Suprapubic skin (tissue), 4 donors: ENCODE measurements at regions not wholly inside any gene's neighbourhood (a gene's known extent, or its start where the extent isn't known, plus 50 kb on each side); places are given as distances from the start of the nearest gene placed in this dataset.
"Not testable (repeated sequence)": the region's sequence is repeated elsewhere in the genome, so short reads cannot be mapped to it uniquely, and the experiment has no call there.

ENCODE experiments used
- DNase-seq, 2 donors: peaks; one replicate each; pipeline ENCODE4 v3.0.0-alpha.2; 2019; ENCODE audit warnings: low spot score in 2 of 2
- H3K27ac ChIP-seq: fragments of 200-600 bp; sonication (generic); one replicate; pipeline ENCODE4 v1.5.1; 2019
- H3K27me3 ChIP-seq: fragments of 200-600 bp; sonication (generic); one replicate; pipeline ENCODE4 v1.5.1; 2019
- H3K36me3 ChIP-seq: fragments of 200-600 bp; sonication (generic); one replicate; pipeline ENCODE4 v1.5.1; 2019
- H3K4me1 ChIP-seq: fragments of 200-600 bp; sonication (generic); one replicate; pipeline ENCODE4 v1.5.1; 2019
- H3K4me3 ChIP-seq: fragments of 200-600 bp; sonication (generic); one replicate; pipeline ENCODE4 v1.5.1; 2019; ENCODE audit warnings: mild to moderate bottlenecking
- H3K9me3 ChIP-seq: fragments of 200-600 bp; sonication (generic); one replicate; pipeline ENCODE4 v1.5.1; 2019
- CTCF ChIP-seq, 2 donors: fragments of 200-600 bp in 1 of 2; fragments of 450-650 bp in 1 of 2; sonication (generic) in 1 of 2; IDR thresholded peaks; one replicate each; pipeline ENCODE4 v1.5.1; 2016 to 2019; ENCODE audit warnings: antibody characterized with exemption in 2 of 2, mild to moderate bottlenecking in 1 of 2, moderate library complexity in 1 of 2
- EP300 ChIP-seq: sonication (generic); formaldehyde crosslinking; IDR thresholded peaks from one replicate; pipeline ENCODE4 v1.6.1; 2017; ENCODE audit warnings: antibody characterized with exemption
- POLR2A ChIP-seq, 2 donors: fragments of 450-650 bp; IDR thresholded peaks; one replicate each; pipeline ENCODE4 v1.6.1; 2017; ENCODE audit warnings: antibody characterized with exemption in 2 of 2, mild to moderate bottlenecking in 2 of 2, moderate library complexity in 2 of 2
- POLR2AphosphoS5 ChIP-seq, 3 donors: sonication (generic); formaldehyde crosslinking; IDR thresholded peaks; one replicate each; pipeline ENCODE4 v1.6.1; 2017; ENCODE audit warnings: antibody characterized with exemption in 3 of 3
- WGBS: methylation state at CpG from one replicate; pipeline ENCODE4 v1.1.5; 2018; 5-methylcytosine and 5-hydroxymethylcytosine counted together

- Histone ChIP-seq H3K4me3 (no peak overlapping the region), H3K36me3 (no peaks in the 10 kb centered on the region), H3K27me3 (no peaks in the 10 kb centered on the region), H3K27ac (no peak overlapping the region), H3K4me1 (no peaks in the 10 kb centered on the region), H3K9me3 (no peaks in the 10 kb centered on the region)
- DNase-seq = no peak
- WGBS = 69% methylated on average over 3 of the region's 3 CpGs
- no peak for TF ChIP-seq CTCF (IDR thresholded peaks at IDR 0.05)
- no peak for TF ChIP-seq POLR2AphosphoS5 (IDR thresholded peaks at IDR 0.05)
- TF ChIP-seq EP300 = no peak
- no peak for TF ChIP-seq POLR2A (IDR thresholded peaks at IDR 0.05)
Observed at GRCh38 chrX:128699716-128700285, 647.6 kb upstream of the ACTRT1 start.

GRCh38 chrX:128698573-128699181 lies 646.5 kb upstream of the ACTRT1 start:
- TF ChIP-seq POLR2AphosphoS5 (IDR thresholded peaks at IDR 0.05) (no peak), CTCF (IDR thresholded peaks at IDR 0.05) (no peak), POLR2A (IDR thresholded peaks at IDR 0.05) (no peak), EP300 (no peak)
- H3K4me1 ChIP-seq = no peaks in the 10 kb centered on the region
- WGBS = 19% methylated on average over 1 of the region's 1 CpG
- no peaks in the 10 kb centered on the region for H3K27me3 ChIP-seq
- no peak overlapping the region for H3K4me3 ChIP-seq
- H3K36me3 ChIP-seq = no peaks in the 10 kb centered on the region
- no peaks in the 10 kb centered on the region for H3K9me3 ChIP-seq
- H3K27ac ChIP-seq = no peak overlapping the region
- no peak for DNase-seq

GRCh38 chrX:128691872-128692271 lies 639.7 kb upstream of the ACTRT1 start:
- Histone ChIP-seq H3K36me3 (no peaks in the 10 kb centered on the region), H3K27me3 (no peaks in the 10 kb centered on the region), H3K4me1 (no peaks in the 10 kb centered on the region), H3K9me3 (no peaks in the 10 kb centered on the region), H3K4me3 (no peak overlapping the region), H3K27ac (no peak overlapping the region)
- no peak for DNase-seq
- TF ChIP-seq POLR2A (IDR thresholded peaks at IDR 0.05) (no peak), POLR2AphosphoS5 (IDR thresholded peaks at IDR 0.05) (no peak), CTCF (IDR thresholded peaks at IDR 0.05) (no peak), EP300 (no peak)
- WGBS = 85% methylated on average over 6 of the region's 6 CpGs

GRCh38 chrX:128685387-128685786 lies 633.2 kb upstream of the ACTRT1 start:
- no peaks in the 10 kb centered on the region for H3K27me3 ChIP-seq
- no peak for DNase-seq
- H3K27ac ChIP-seq = no peak overlapping the region
- H3K4me1 ChIP-seq = no peaks in the 10 kb centered on the region
- no peaks in the 10 kb centered on the region for H3K9me3 ChIP-seq
- no peaks in the 10 kb centered on the region for H3K36me3 ChIP-seq
- 75% methylated on average over 2 of the region's 2 CpGs for WGBS
- no peak overlapping the region for H3K4me3 ChIP-seq
- no peak for TF ChIP-seq CTCF (IDR thresholded peaks at IDR 0.05)
- TF ChIP-seq EP300 = no peak
- no peak for TF ChIP-seq POLR2A (IDR thresholded peaks at IDR 0.05)
- TF ChIP-seq POLR2AphosphoS5 (IDR thresholded peaks at IDR 0.05) = no peak

- no peak for DNase-seq
- H3K9me3 ChIP-seq = no peaks in the 10 kb centered on the region
- TF ChIP-seq EP300 (no peak), POLR2AphosphoS5 (IDR thresholded peaks at IDR 0.05) (no peak), POLR2A (IDR thresholded peaks at IDR 0.05) (no peak), CTCF (IDR thresholded peaks at IDR 0.05) (no peak)
- 71% methylated on average over 4 of the region's 4 CpGs for whole genome bisulfite sequencing
- H3K27ac ChIP-seq = no peak overlapping the region
- H3K4me1 ChIP-seq = no peaks in the 10 kb centered on the region
- H3K4me3 ChIP-seq = no peak overlapping the region
- H3K27me3 ChIP-seq = no peaks in the 10 kb centered on the region
- no peaks in the 10 kb centered on the region for H3K36me3 ChIP-seq
Observed at GRCh38 chrX:128676651-128677050, 624.4 kb upstream of the ACTRT1 start.

GRCh38 chrX:128674326-128675086 lies 622.3 kb upstream of the ACTRT1 start:
- H3K27ac ChIP-seq, H3K9me3 ChIP-seq, H3K4me1 ChIP-seq, DNase-seq, H3K36me3 ChIP-seq, H3K4me3 ChIP-seq, H3K27me3 ChIP-seq: not testable (repeated sequence)
- 90% methylated on average over 2 of the region's 9 CpGs for WGBS
